KMS-11 (cell line): ENCODE measurements at regions not wholly inside any gene's neighbourhood (a gene's known extent, or its start where the extent isn't known, plus 50 kb on each side); places are given as distances from the start of the nearest gene placed in this dataset.

ENCODE experiments used
- H2AFZ ChIP-seq: fragments of 200-600 bp; sonication (generic); 2 replicates; pipeline ENCODE4 v1.6.1; 2016; ENCODE audit warnings: antibody characterized with exemption, mixed run types, low read depth
- H3K27ac ChIP-seq: fragments of 200-600 bp; sonication (generic); 2 replicates; pipeline ENCODE4 v1.6.1; 2016; ENCODE audit warnings: mild to moderate bottlenecking, mixed run types
- H3K27me3 ChIP-seq: fragments of 200-600 bp; sonication (generic); 2 replicates; pipeline ENCODE4 v1.6.1; 2017; ENCODE audit warnings: mild to moderate bottlenecking, low read depth, mixed run types, moderate library complexity; ENCODE audit not compliant: insufficient read depth
- H3K36me3 ChIP-seq: fragments of 200-600 bp; sonication (generic); 2 replicates; pipeline ENCODE4 v1.6.1; 2017; ENCODE audit warnings: mild to moderate bottlenecking, mixed run types; ENCODE audit not compliant: insufficient read depth
- H3K4me1 ChIP-seq: fragments of 200-600 bp; sonication (generic); 2 replicates; pipeline ENCODE4 v1.6.1; 2016; ENCODE audit warnings: mild to moderate bottlenecking, low read depth, mixed run types; ENCODE audit not compliant: poor library complexity, severe bottlenecking
- H3K4me2 ChIP-seq: fragments of 200-600 bp; sonication (generic); 2 replicates; pipeline ENCODE4 v1.7.0; 2016; ENCODE audit warnings: mild to moderate bottlenecking, mixed run types
- H3K4me3 ChIP-seq: fragments of 200-600 bp; sonication (generic); IDR thresholded peaks from 2 replicates; pipeline ENCODE4 v1.6.1; 2017; ENCODE audit warnings: low read depth, low read length, mixed read lengths; ENCODE audit not compliant: insufficient read depth
- H3K79me2 ChIP-seq: fragments of 200-600 bp; sonication (generic); 2 replicates; pipeline ENCODE4 v1.6.1; 2016; ENCODE audit warnings: low read depth, mixed run types; ENCODE audit not compliant: insufficient read depth
- H3K9ac ChIP-seq: fragments of 200-600 bp; sonication (generic); 2 replicates; pipeline ENCODE4 v1.6.1; 2016; ENCODE audit warnings: mild to moderate bottlenecking, mixed run types
- H4K20me1 ChIP-seq: fragments of 200-600 bp; sonication (generic); 2 replicates; pipeline ENCODE4 v1.6.1; 2016; ENCODE audit warnings: mild to moderate bottlenecking, mixed run types; ENCODE audit not compliant: insufficient read depth
- CTCF ChIP-seq: fragments of 200-600 bp; sonication (generic); conservative IDR thresholded peaks from 2 replicates; pipeline ENCODE4 v1.6.1; 2017; ENCODE audit warnings: low read depth, mild to moderate bottlenecking, antibody characterized with exemption, low read length, moderate library complexity, mixed read lengths

GRCh38 chr4:136392576-136392975, 1139.7 kb downstream of the PCDH18 start:
- Histone ChIP-seq H3K4me3 (no peak overlapping the region), H3K27me3 (no peaks in the 10 kb centered on the region), H3K27ac (no peak overlapping the region), H3K9ac (no peak overlapping the region), H3K79me2 (no peaks in the 10 kb centered on the region), H4K20me1 (no peaks in the 10 kb centered on the region), H2AFZ (no peak overlapping the region), H3K36me3 (no peaks in the 10 kb centered on the region), H3K4me2 (no peak overlapping the region), H3K4me1 (no peaks in the 10 kb centered on the region)
- TF ChIP-seq CTCF, result no peak

GRCh38 chr4:136390824-136391223, 1141.5 kb downstream of the PCDH18 start:
- no peak overlapping the region for H3K4me2 ChIP-seq

GRCh38 chr4:136383082-136383481, 1149.2 kb downstream of the PCDH18 start:
- Histone ChIP-seq H3K4me2 (no peak overlapping the region), H3K4me3 (no peak overlapping the region), H2AFZ (no peak overlapping the region), H3K27me3 (no peaks in the 10 kb centered on the region), H3K27ac (no peak overlapping the region), H4K20me1 (no peaks in the 10 kb centered on the region), H3K36me3 (no peaks in the 10 kb centered on the region), H3K9ac (no peak overlapping the region), H3K4me1 (no peaks in the 10 kb centered on the region), H3K79me2 (no peaks in the 10 kb centered on the region)
- no peak for TF ChIP-seq CTCF

More at GRCh38 chr4:136390824-136391223, 1141.5 kb downstream of the PCDH18 start:
- Histone ChIP-seq H4K20me1 (no peaks in the 10 kb centered on the region), H3K9ac (no peak overlapping the region), H3K27ac (no peak overlapping the region), H3K79me2 (no peaks in the 10 kb centered on the region), H3K36me3 (no peaks in the 10 kb centered on the region), H3K27me3 (no peaks in the 10 kb centered on the region), H3K4me1 (no peaks in the 10 kb centered on the region), H2AFZ (no peak overlapping the region), H3K4me3 (no peak overlapping the region)
- no peak for TF ChIP-seq CTCF

- no peaks in the 10 kb centered on the region for H3K27me3 ChIP-seq
- no peaks in the 10 kb centered on the region for H4K20me1 ChIP-seq
- no peak for TF ChIP-seq CTCF
Measured at GRCh38 chr4:136371231-136371630, 1161.1 kb downstream of the PCDH18 start.

GRCh38 chr4:136369073-136369472, 1163.2 kb downstream of the PCDH18 start:
- no peaks in the 10 kb centered on the region for H3K36me3 ChIP-seq
- TF ChIP-seq CTCF, result no peak
- no peaks in the 10 kb centered on the region for H3K79me2 ChIP-seq
- H3K4me1 ChIP-seq, result no peaks in the 10 kb centered on the region
- H3K4me3 ChIP-seq, result no peak overlapping the region
- no peak overlapping the region for H3K27ac ChIP-seq
- H3K27me3 ChIP-seq, result no peaks in the 10 kb centered on the region
- H3K4me2 ChIP-seq, result no peak overlapping the region
- H2AFZ ChIP-seq, result no peak overlapping the region
- no peaks in the 10 kb centered on the region for H4K20me1 ChIP-seq
- no peak overlapping the region for H3K9ac ChIP-seq

More at GRCh38 chr4:136371231-136371630, 1161.1 kb downstream of the PCDH18 start:
- Histone ChIP-seq H3K9ac (no peak overlapping the region), H3K4me3 (no peak overlapping the region), H3K4me2 (no peak overlapping the region), H3K79me2 (no peaks in the 10 kb centered on the region), H3K4me1 (no peaks in the 10 kb centered on the region), H3K27ac (no peak overlapping the region), H2AFZ (no peak overlapping the region), H3K36me3 (no peaks in the 10 kb centered on the region)
